HG02981 (cell line): ENCODE measurements at regions not wholly inside any gene's neighbourhood (a gene's known extent, or its start where the extent isn't known, plus 50 kb on each side); places are given as distances from the start of the nearest gene placed in this dataset.
"Not testable (repeated sequence)": the region's sequence is repeated elsewhere in the genome, so short reads cannot be mapped to it uniquely, and the experiment has no call there.

Experiments used
- ATAC-seq: cut with Tn5 transposase; IDR thresholded peaks from one replicate; pipeline ENCODE4 v1.9.1; 2021; ENCODE audit warnings: mild to moderate bottlenecking, moderate library complexity; ENCODE audit not compliant: unreplicated experiment

DNA sequence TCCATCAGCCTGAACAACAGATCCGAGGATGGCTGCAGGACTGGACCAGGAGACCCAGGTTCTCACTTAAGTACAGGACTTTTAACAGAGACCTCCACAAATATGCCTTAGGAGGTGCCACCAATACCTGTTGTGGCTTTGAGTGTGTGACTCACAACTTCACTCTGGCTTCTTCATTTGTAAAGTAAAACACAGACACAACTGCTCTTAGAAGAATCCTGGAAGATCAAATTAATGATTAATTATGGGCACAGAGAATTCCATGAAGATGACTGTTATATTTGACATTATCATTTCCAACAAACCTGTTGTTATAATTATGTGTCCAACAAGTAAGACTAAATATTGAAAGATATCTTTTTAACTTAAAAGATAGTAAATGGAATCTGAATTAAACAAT is 481.4 kb upstream of the KLHL29 start:
- no peak for ATAC-seq

DNA sequence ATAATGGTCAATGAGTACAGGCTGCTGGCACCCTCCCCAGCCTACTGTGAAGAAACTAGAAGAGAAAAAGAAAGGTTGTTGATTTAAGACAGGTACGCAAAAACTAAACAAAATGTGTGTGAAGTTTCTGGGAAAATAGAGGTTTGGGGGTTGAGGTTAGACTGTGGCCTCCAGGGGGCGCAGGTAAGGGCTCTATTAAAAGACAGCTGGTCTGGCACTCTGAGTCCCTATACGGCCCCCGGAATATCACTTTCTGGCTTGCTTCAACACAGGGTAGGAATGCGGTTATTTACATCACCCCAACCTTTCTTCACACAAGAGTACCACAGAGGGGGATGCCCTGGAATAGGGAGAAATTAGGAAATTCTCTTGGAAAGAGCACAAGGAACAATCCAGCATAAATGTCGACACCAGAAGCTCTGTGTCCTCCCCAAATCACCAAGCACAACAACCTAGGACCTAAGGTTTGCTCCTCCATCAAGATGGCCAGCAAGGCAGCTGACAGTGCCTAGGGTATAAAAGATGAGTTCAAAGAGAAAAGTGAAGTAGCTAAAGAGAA is 480.8 kb upstream of the KLHL29 start:
- ATAC-seq = peak; percentile 64

DNA sequence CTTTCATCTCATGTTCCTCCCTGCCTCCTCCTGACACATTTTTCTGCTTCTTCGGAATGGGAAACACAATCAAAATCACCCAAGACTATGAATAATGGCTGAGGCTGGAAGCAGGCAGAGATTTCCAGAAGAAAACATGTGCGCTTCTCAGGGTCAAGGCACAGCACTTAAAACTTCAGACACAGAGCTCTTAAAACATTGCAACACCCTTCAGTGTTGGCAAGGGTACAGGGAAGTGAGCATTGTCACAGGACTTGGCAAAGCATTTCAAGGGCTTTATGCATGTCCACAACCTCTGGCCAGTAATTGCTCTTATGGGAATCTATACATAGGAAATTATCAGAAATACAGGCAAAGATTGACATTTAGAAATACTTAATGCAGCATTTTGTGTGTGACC is 477.6 kb upstream of the KLHL29 start:
- no peak for ATAC-seq

DNA sequence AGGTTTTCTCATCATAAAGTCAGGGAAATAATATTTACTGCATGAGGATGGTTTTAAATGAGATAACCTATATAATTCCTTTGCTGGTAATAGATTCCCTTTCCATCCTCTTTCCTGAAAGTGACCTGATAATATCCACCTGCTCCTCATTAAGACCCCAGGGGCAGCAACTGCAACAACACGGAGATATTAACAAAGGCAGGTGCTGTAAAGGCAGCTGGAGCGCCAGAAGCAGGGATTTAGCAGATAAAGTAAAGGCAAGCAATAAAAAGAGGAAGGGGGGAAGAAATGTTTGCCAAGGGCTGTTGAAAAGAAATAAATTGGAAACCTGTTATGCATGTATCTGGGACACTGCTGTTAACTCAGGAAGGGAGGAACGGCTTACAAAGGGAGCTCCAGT is 472.6 kb upstream of the KLHL29 start:
- ATAC-seq = no peak

DNA sequence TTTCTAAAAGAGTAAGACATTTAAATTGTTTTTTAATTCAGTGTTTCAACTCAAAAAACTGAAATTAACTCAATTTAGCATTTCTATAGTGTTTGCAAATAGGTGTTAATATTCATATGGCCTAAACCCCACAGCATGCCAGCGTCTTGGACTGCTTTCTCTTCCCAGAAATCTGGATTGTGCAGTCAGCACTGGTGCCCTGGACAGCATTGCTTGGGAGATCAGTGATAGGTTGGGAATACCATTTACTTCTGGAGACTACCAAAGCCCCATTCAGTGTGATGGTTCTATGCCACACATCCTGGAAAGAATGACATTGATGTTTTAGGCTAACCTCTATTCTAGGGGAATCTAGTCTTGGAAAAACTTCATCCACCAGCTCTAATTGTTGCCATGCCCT is 455.0 kb upstream of the KLHL29 start:
- ATAC-seq = no peak

DNA sequence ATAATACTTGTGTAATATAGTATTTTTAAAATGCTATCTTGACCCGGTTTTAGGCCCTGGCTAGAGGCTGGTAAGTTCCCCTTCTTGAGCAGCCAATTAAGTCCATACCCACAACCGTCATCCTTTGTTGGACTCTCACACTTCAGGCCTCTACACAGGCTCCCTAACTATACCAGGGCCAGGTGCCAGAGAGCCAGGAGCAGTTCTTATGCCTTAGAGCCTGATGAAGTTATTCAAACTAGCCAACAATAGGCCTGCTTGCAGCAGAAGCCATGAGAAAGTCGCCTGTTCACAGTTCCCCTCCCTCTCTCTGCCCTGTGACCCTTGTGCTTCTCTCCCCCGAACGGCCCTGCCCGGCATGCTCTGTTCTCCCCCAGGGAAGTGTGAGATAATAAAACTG is 454.2 kb upstream of the KLHL29 start:
- ATAC-seq = no peak

DNA sequence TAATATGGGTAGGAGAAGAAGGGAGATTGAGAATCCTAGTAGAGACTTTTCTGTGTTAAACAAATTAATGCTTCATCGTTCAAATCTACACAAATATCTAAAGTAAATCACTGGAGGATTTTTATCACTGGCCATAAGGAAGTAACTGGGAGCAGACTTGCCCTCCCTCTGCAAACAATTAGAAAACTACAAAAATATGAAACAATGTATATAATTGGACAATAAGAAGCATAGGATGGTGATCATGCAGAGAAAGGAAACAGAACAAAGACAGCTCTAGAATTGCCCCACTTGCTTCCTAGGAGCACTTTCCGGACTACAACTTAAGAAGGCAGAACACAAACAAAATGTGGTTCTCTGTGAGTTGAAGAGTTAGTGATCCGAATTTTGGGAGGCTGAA is 452.7 kb upstream of the KLHL29 start:
- no peak for ATAC-seq

DNA sequence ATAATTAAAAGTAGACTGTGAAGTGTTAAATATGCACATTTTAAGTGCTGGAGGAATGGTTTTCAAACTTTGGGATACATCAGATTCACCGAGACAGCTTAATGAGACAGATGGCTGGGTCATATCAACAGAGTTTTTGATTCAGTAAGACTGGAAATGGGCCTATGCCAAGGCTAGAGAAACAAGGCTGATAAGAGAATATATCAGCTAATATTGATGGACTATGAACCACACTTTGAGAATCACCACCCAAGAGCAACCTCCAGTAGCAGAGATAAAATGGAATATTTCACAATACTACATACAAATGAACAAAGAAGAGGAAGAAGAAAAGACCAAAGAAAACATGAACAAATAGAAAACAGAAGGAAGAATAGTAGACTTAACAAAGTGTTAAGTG is 450.2 kb upstream of the KLHL29 start:
- ATAC-seq = no peak

DNA sequence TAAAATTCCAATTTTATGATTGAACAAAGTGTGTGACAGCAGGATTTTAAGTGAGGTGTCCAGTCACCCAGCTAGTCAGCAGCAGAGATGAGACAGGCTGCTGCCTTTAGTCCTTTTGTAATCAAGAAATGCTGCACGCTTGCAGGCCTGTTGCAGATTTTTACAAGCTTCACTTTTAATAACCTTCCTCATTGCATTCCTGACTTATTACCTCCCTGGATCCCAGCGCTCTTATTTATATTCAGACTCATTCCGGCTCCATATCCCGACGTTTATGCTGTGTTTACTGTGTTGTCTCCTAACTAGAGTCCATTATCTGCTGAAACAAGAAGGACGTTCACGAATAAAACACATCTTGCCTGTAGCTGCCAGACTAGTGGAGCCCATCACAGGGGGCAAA is 442.5 kb upstream of the KLHL29 start:
- no peak for ATAC-seq

DNA sequence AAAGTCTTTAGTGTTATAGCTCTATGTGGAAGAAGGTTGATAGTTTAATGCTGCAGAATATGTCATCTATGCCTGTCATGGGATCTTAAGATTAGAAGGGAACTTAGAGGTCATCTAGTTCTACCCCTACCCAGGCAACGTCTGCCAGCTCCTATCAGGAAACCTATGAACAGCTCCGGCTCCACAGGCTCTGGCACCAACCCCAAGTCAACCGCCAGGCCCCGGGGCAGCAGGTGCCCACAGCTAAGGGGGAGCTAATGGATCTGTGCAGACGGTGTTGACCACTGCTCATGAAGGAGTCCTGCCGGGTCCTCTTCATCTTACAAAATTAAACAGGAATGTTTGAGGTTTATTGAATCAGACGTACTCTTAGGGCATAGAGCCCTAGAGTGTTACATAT is 440.8 kb upstream of the KLHL29 start:
- ATAC-seq = no peak

DNA sequence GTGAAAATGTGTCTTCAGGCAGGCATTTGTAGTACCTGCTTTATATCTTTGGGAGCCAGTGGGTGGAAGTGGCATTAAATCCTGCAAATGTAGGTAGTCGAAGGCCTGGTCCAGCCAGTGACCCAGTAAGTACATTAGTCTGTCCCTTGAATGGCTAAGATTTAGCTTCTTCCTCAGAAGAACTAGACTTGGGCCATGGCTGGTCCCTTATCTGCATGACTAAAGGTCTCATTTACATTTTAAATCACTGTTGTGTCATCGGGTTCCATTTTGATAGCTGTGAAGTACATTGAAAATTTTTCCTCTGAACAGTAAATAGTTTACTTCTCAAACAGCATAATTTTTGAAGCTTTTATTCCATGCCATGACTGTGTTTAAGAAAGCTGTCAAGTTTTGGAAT is 438.4 kb upstream of the KLHL29 start:
- no peak for ATAC-seq

DNA sequence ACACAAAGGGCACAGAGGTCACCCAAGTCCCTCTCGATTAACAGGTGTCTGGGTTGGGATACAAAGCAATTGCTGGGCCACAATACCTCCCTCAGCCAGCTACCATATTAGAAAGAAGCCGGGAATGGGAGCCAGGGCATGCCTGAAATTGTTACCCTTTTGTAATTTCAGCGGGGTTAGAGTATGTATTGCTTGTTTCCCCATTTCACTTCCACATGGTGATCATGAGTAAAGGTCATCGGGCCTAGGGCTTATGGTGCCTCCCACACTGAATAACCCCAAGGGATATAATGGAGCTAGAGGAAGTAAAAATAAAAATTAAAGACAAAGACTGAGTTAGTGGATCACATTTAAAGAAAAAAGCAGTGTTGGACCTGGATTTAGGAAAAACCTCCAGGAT is 437.2 kb upstream of the KLHL29 start:
- no peak for ATAC-seq

DNA sequence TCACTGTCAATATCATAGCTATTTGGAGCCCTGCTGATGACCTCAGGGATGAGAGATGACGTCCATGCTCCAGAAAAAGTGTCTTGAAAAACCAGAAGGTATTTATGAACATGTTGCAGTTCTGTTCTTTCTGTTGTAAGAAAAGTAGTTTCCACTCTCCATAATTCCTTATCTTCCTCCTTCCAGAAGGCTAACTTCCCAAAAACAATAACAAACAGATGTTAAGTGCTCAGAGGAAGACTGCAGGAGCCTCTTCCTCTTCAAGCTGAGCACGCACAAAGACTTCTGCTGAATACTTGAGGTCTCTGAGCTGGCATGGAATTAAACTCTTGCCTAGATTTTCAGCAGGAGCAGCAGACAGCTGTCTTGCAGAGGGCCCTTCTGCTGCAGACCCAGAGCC is 434.5 kb upstream of the KLHL29 start:
- ATAC-seq = no peak

DNA sequence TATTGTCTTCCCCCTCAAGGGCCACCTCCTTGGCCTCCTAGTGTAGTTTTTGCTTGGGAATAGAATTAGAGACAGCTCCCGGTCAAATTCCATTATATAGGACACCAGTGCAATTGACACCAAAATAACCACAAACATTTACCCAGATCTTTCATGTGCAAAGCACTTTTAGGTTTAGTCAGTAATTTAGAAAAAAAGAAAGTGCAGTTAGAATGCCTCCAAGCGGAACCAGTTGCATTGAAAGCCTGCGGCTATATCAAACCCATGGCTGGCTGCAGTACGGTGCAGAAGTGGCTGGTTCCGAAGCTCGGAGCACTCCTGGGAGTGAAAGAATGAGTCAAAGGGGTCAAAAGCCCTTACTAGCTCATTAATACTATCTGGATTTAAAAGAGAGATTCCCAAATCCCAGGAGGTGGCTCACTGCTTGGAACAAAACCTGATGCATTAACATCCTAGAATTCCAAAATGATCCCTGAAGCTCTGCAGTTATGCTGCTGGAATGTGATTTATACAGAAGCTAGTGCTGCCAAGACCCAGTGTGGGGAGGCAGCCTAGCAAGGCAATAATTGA is 432.2 kb upstream of the KLHL29 start:
- no peak for ATAC-seq

DNA sequence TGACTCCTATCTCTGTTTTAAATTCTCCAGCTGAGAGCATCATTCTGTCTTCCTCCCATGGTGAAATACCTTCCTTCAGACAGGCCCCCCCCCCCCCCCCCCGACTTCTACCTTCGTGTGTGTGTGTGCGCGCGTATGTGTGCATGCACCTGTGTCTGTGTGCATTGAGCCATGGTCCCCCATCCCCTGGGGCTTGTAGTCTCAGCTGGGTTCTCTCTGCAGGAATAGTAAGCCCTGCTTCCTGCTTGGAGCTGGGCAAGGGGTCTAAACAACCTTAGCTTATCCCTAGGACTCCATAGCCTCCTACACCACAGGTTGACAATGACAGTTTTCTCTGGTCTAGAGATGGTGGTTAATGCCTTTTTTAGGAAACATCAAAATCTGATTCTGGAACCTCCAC is 427.5 kb upstream of the KLHL29 start:
- ATAC-seq = no peak

DNA sequence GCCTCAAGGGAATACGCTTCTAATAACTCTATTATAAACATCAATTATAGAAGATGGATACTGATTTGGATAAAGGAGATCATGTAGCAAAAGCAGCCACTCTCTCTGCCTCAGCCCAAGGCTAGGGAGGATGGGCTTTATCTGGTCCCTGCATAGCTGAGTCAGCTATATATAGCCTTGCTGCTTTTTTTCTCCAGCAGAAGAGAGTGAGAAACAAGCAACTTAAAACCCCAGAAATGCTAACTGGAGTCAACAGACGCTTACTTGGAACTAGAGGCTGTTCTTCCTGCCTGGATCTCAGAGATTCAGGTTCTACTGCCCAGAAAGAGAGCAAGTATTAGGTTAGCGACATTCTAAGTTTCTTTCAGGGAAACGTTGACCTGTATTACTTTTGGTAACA is 426.7 kb upstream of the KLHL29 start:
- no peak for ATAC-seq

DNA sequence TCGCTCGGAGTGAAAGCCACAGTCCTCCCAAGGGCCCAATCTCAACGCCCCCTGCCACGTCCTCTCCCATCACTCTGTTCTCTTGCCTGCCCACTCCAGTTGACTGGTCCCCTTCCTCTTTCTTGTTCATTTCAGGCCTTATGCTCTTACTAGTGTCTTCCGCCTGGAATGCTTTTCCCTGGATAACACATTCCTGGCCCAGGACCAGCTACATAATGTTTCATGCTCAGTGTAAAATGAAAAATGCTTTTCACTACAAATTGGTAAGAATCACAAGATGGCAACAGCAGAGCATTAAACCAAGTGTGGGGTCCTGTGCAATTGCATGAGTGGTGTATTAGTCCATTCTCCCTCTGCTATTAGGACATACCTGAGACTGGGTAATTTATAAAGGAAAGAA is 417.2 kb upstream of the KLHL29 start:
- ATAC-seq = no peak

DNA sequence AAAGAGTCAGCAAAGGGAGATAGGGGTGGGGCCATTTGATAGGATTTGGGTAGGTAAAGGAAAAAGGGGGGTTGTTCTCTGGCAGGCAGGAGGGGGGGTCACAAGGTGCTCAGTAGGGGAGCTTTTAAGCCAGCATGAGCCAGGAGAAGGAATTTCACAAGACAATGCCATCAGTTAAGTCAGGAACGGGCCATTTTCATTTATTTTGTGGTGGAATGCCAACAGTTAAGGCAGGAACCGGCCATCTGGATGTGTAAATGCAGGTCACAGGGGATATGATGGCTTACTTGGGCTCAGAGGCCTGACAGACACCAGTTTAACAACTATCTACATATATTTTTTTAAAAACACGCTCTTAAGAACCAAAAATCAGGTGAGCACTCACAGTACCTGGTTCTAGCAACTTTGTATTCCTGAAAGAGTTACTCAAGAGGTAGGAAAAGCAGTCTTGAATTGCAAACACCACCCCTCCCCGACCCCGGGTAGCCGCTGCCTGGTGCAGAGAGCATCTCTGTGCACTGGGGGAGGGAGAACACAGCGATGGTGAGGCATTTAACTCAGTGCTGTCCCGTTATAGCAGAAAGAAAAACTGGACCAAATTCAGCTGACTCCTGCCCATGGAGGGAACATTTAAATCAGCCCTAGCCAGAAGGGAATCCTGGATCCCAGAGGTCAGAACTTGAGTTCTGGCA is 414.5 kb upstream of the KLHL29 start:
- ATAC-seq = no peak

DNA sequence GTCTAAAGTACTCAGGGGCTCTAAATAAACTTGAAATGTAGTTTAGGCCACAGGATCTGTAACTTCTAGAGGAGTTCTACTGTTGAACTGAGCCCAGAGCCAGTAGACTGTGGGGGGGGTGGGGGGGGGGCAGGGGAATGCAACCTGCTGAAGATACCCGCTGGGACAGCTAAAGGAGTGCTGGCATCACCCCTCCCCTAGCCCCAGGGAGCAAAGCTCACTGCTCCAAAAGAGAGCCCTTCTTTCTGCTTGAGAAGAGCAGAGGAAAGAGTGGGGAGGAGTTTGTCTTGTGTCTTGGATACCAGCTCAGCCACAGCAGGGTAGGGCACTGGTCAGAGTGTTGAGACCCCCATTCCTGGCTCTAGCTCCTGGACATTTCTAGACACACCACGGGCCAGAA is 414.0 kb upstream of the KLHL29 start:
- ATAC-seq = no peak

DNA sequence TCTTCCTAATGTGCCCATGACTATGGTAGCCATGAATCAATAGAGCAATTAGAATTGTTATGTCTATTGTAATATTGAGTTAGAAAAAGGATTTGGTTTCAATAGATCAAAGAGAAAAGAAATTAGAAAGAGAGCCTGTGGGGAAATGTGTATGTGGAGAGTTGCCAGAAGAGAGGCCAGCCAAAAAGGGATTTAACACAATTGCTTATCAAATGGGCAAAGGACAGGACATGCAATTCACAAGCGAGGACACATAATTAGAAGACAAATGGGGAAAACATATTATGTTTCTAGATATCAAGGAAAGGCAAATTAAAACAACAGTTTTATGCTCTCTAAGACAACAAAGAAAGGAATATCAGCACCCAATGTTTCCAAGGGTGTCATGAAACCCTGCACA is 403.2 kb upstream of the KLHL29 start:
- ATAC-seq = no peak

DNA sequence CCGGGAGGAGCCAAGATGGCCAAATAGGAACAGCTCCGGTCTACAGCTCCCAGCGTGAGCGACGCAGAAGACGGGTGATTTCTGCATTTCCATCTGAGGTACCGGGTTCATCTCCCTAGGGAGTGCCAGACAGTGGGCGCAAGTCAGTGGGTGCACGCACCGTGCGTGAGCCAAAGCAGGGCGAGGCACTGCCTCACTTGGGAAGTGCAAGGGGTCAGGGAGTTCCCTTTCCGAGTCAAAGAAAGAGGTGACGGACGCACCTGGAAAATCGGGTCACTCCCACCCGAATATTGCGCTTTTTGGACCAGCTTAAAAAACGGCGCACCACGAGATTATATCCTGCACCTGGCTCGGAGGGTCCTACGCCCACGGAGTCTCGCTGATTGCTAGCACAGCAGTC is 400.8 kb upstream of the KLHL29 start:
- not testable (repeated sequence) for ATAC-seq

DNA sequence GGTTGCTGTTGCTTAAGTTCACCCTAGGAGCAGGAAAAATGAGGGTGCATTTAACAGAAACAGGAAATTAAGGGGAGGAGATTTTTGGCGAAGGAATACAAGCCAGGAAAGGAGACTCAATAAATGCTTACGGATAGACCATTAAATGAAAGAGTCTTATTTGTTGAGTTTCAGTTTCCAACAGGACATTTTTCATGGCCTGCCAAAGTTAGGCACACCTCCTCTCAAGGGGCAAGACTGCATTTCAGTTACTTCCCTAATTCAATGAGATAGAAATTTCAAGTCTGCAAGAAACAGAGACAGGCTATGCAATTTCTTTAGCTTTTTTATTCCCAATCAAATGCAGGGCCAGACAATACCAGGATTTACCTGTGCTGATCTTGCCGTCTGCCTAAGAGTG is 394.7 kb upstream of the KLHL29 start:
- ATAC-seq = no peak

DNA sequence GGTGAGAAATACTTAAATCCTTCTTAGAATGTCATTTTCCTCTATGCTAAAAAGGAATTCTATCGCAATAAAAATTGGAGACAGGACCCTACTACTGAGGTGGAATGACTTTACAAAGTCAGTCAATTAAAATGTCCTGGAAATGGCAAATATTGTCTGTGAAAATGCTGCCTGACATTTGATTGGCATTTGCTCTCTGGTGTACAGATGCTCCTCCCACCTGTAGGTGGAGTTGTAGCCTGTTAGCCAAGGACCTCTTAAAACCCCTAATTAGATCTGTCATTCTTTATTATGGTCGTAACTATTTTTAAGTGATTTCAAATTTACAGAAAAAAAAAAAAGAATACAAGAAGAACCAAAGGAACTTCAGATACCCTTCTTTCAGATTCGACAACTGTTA is 393.1 kb upstream of the KLHL29 start:
- ATAC-seq = no peak
